HEK293 (cell line): ENCODE measurements at regions not wholly inside any gene's neighbourhood (a gene's known extent, or its start where the extent isn't known, plus 50 kb on each side); places are given as distances from the start of the nearest gene placed in this dataset.

Experiments used
- CTCF ChIA-PET: fragments of 350-600 bp; formaldehyde crosslinking; extraction: SDS; loops from one replicate; lab custom pipeline; 2021; ENCODE audit warnings: antibody characterized with exemption; lab: Yijun Ruan, JAX
- POLR2A ChIA-PET: fragments of 300-600 bp; formaldehyde crosslinking; extraction: SDS; loops from one replicate; lab custom pipeline; 2020; ENCODE audit warnings: antibody characterized with exemption, inconsistent platforms; lab: Yijun Ruan, JAX
- H3K27ac ChIP-seq: fragments of 200-500 bp; sonication (Bioruptor generic); 2 replicates; pipeline ENCODE4 v1.5.1; 2014; ENCODE audit warnings: low read depth, low read length, control low read depth, inconsistent platforms; ENCODE audit errors: extremely low read depth
- H3K36me3 ChIP-seq, 2 experiments: fragments of 200-500 bp in 1 of 2; sonication (Bioruptor generic) in 1 of 2; 1 replicate in 1 of 2; 2 replicates in 1 of 2; pipeline ENCODE4 v1.5.1; 2014 to 2017; ENCODE audit warnings: inconsistent platforms in 2 of 2, low read length in 2 of 2; ENCODE audit not compliant: control insufficient read depth in 2 of 2, insufficient read depth in 1 of 2
- H3K4me1 ChIP-seq: fragments of 200-500 bp; sonication (Bioruptor generic); 2 replicates; pipeline ENCODE4 v1.5.1; 2014; ENCODE audit warnings: mild to moderate bottlenecking, low read length, inconsistent platforms; ENCODE audit not compliant: control insufficient read depth, insufficient read depth
- H3K4me3 ChIP-seq: 2 replicates; pipeline ENCODE4 v1.5.1; 2011; ENCODE audit warnings: low read depth, mild to moderate bottlenecking, control low read depth, low read length, moderate library complexity
- H3K9me3 ChIP-seq: fragments of 200-500 bp; sonication (Bioruptor generic); 2 replicates; pipeline ENCODE4 v1.5.1; 2014; ENCODE audit warnings: low read depth, low read length, inconsistent platforms; ENCODE audit not compliant: control insufficient read depth, insufficient read depth
- GLI4 ChIP-seq: fragments of 450-650 bp; formaldehyde crosslinking; IDR thresholded peaks from 2 replicates; pipeline ENCODE4 v1.5.1; 2016; ENCODE audit warnings: missing biosample characterization, missing genetic modification characterization
- IKZF3 ChIP-seq: fragments of 450-650 bp; IDR thresholded peaks from 2 replicates; pipeline ENCODE4 v1.5.0; 2018; ENCODE audit warnings: missing biosample characterization, mild to moderate bottlenecking, missing genetic modification characterization, moderate library complexity
- MYNN ChIP-seq: fragments of 450-650 bp; formaldehyde crosslinking; IDR thresholded peaks from 2 replicates; pipeline ENCODE4 v1.5.1; 2016; ENCODE audit warnings: missing biosample characterization, missing genetic modification characterization, borderline replicate concordance
- PBX3 ChIP-seq: sonication (generic); formaldehyde crosslinking; IDR thresholded peaks from 2 replicates; pipeline ENCODE4 v1.8.1; 2022; ENCODE audit warnings: mild to moderate bottlenecking, moderate library complexity, missing genetic modification reagents
- PRDM1 ChIP-seq: fragments of 450-650 bp; formaldehyde crosslinking; IDR thresholded peaks from 2 replicates; pipeline ENCODE4; 2016; ENCODE audit warnings: missing biosample characterization, missing genetic modification characterization
- PRDM10 ChIP-seq: fragments of 450-650 bp; formaldehyde crosslinking; IDR thresholded peaks from 2 replicates; pipeline ENCODE4 v1.5.1; 2016; ENCODE audit warnings: missing biosample characterization, missing genetic modification characterization
- YY2 ChIP-seq: fragments of 450-650 bp; formaldehyde crosslinking; IDR thresholded peaks from 2 replicates; pipeline ENCODE4 v1.5.1; 2016; ENCODE audit warnings: missing biosample characterization, missing genetic modification characterization
- ZBTB10 ChIP-seq: fragments of 450-650 bp; formaldehyde crosslinking; IDR thresholded peaks from 2 replicates; pipeline ENCODE4 v1.5.1; 2016; ENCODE audit warnings: missing biosample characterization, missing genetic modification characterization
- ZNF138 ChIP-seq: fragments of 450-650 bp; formaldehyde crosslinking; IDR thresholded peaks from 2 replicates; pipeline ENCODE4 v1.5.1; 2016; ENCODE audit warnings: missing biosample characterization, missing genetic modification characterization, borderline replicate concordance
- ZNF16 ChIP-seq: fragments of 450-650 bp; formaldehyde crosslinking; IDR thresholded peaks from 2 replicates; pipeline ENCODE4 v1.5.1; 2016; ENCODE audit warnings: low read depth, missing biosample characterization, missing genetic modification characterization
- ZNF221 ChIP-seq: fragments of 450-650 bp; formaldehyde crosslinking; IDR thresholded peaks from 2 replicates; pipeline ENCODE4 v1.5.1; 2017; ENCODE audit warnings: missing biosample characterization, missing genetic modification characterization, borderline replicate concordance
- ZNF292 ChIP-seq: fragments of 450-650 bp; formaldehyde crosslinking; IDR thresholded peaks from 2 replicates; pipeline ENCODE4 v1.5.1; 2016; ENCODE audit warnings: low read depth, missing biosample characterization, missing genetic modification characterization, borderline replicate concordance
- ZNF324 ChIP-seq: fragments of 450-650 bp; formaldehyde crosslinking; IDR thresholded peaks from 2 replicates; pipeline ENCODE4 v1.5.1; 2016; ENCODE audit warnings: missing biosample characterization, missing genetic modification characterization
- ZNF350 ChIP-seq: fragments of 450-650 bp; formaldehyde crosslinking; IDR thresholded peaks from 2 replicates; pipeline ENCODE4 v1.5.0; 2017; ENCODE audit warnings: missing biosample characterization, mild to moderate bottlenecking, missing genetic modification characterization
- ZNF391 ChIP-seq: fragments of 450-650 bp; formaldehyde crosslinking; IDR thresholded peaks from 2 replicates; pipeline ENCODE4 v1.5.1; 2016; ENCODE audit warnings: low read depth, missing biosample characterization, missing genetic modification characterization, borderline replicate concordance
- ZNF510 ChIP-seq: fragments of 450-650 bp; formaldehyde crosslinking; IDR thresholded peaks from 2 replicates; pipeline ENCODE4 v1.5.1; 2018; ENCODE audit warnings: mild to moderate bottlenecking, missing genetic modification characterization, missing biosample characterization; ENCODE audit not compliant: insufficient replicate concordance
- ZNF596 ChIP-seq: fragments of 450-650 bp; IDR thresholded peaks from 2 replicates; pipeline ENCODE4 v1.5.0; 2018; ENCODE audit warnings: missing biosample characterization, mild to moderate bottlenecking, missing genetic modification characterization, moderate library complexity
- ZSCAN23 ChIP-seq: fragments of 450-650 bp; formaldehyde crosslinking; IDR thresholded peaks from 2 replicates; pipeline ENCODE4 v1.5.1; 2016; ENCODE audit warnings: missing biosample characterization, missing genetic modification characterization
- ZSCAN5A ChIP-seq: fragments of 450-650 bp; formaldehyde crosslinking; IDR thresholded peaks from 2 replicates; pipeline ENCODE4 v1.5.1; 2016; ENCODE audit warnings: missing biosample characterization, missing genetic modification characterization
- TF ChIP-seq, protein P1 (sequence below): fragments of 450-650 bp; formaldehyde crosslinking; IDR thresholded peaks from 2 replicates; pipeline ENCODE4 v1.5.1; 2017; ENCODE audit warnings: missing biosample characterization, missing genetic modification characterization
- TF ChIP-seq, protein P2 (sequence below): fragments of 450-650 bp; formaldehyde crosslinking; IDR thresholded peaks from 2 replicates; pipeline ENCODE4 v1.5.1; 2016; ENCODE audit warnings: missing biosample characterization, missing genetic modification characterization
- TF ChIP-seq, protein P3 (sequence below): fragments of 450-650 bp; formaldehyde crosslinking; IDR thresholded peaks from 2 replicates; pipeline ENCODE4 v1.5.1; 2016; ENCODE audit warnings: missing biosample characterization, missing genetic modification characterization, low read depth

DNA sequence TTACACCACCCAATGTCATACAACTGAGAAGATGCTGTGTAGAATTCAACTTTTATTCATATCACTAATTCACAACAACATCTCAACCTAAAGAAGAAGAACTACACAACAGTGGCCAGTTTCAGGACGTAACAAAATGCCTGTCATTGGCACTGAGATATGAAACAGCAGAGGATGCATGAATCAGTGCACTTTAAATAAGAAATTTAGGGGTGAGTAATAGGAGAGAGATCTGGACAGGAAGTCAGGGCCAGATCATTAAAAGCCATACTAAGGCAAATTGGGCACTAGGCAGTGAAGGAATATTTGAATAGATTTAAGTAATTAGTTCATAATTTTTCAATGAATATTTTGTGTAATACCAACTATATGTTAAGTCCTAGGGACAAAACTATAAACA lies 510.5 kb downstream of the PLPP3 start (continued):
- TF ChIP-seq, protein P1, sequence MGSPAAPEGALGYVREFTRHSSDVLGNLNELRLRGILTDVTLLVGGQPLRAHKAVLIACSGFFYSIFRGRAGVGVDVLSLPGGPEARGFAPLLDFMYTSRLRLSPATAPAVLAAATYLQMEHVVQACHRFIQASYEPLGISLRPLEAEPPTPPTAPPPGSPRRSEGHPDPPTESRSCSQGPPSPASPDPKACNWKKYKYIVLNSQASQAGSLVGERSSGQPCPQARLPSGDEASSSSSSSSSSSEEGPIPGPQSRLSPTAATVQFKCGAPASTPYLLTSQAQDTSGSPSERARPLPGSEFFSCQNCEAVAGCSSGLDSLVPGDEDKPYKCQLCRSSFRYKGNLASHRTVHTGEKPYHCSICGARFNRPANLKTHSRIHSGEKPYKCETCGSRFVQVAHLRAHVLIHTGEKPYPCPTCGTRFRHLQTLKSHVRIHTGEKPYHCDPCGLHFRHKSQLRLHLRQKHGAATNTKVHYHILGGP (tag by site-specific recombination): no peak
- no peak for TF ChIP-seq ZNF596 (tag by site-specific recombination)

GRCh38 chr1:56068210-56068609 lies 511.2 kb downstream of the PLPP3 start:
- TF ChIP-seq ZBTB10 (tag by site-specific recombination): no peak
- no peak for TF ChIP-seq PRDM10 (tag by site-specific recombination)
- TF ChIP-seq ZSCAN5A (tag by site-specific recombination): no peak
- no peak for TF ChIP-seq PRDM1
- no peak for TF ChIP-seq GLI4 (tag by site-specific recombination)
- no peak for TF ChIP-seq YY2 (tag by site-specific recombination)
- no peak for TF ChIP-seq ZNF221 (tag by site-specific recombination)
- no peak for TF ChIP-seq ZNF510 (tag by site-specific recombination)
- TF ChIP-seq ZNF138 (tag by site-specific recombination): no peak
- no peak for TF ChIP-seq PBX3 (CRISPR knock-in tag)
- no peak for TF ChIP-seq ZNF391 (tag by site-specific recombination)
- no peak for TF ChIP-seq ZNF16 (tag by site-specific recombination)
- TF ChIP-seq MYNN (tag by site-specific recombination): no peak
- TF ChIP-seq ZNF350 (tag by site-specific recombination): no peak
- TF ChIP-seq, protein P2, sequence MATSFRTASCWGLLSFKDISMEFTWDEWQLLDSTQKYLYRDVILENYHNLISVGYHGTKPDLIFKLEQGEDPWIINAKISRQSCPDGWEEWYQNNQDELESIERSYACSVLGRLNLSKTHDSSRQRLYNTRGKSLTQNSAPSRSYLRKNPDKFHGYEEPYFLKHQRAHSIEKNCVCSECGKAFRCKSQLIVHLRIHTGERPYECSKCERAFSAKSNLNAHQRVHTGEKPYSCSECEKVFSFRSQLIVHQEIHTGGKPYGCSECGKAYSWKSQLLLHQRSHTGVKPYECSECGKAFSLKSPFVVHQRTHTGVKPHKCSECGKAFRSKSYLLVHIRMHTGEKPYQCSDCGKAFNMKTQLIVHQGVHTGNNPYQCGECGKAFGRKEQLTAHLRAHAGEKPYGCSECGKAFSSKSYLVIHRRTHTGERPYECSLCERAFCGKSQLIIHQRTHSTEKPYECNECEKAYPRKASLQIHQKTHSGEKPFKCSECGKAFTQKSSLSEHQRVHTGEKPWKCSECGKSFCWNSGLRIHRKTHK (tag by site-specific recombination): no peak
- no peak for TF ChIP-seq ZSCAN23 (tag by site-specific recombination)
- no peak for TF ChIP-seq ZNF324 (tag by site-specific recombination)
- TF ChIP-seq IKZF3: no peak
- no peak for TF ChIP-seq ZNF292 (tag by site-specific recombination)
- TF ChIP-seq, protein P3, sequence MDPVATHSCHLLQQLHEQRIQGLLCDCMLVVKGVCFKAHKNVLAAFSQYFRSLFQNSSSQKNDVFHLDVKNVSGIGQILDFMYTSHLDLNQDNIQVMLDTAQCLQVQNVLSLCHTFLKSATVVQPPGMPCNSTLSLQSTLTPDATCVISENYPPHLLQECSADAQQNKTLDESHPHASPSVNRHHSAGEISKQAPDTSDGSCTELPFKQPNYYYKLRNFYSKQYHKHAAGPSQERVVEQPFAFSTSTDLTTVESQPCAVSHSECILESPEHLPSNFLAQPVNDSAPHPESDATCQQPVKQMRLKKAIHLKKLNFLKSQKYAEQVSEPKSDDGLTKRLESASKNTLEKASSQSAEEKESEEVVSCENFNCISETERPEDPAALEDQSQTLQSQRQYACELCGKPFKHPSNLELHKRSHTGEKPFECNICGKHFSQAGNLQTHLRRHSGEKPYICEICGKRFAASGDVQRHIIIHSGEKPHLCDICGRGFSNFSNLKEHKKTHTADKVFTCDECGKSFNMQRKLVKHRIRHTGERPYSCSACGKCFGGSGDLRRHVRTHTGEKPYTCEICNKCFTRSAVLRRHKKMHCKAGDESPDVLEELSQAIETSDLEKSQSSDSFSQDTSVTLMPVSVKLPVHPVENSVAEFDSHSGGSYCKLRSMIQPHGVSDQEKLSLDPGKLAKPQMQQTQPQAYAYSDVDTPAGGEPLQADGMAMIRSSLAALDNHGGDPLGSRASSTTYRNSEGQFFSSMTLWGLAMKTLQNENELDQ (tag by site-specific recombination): no peak
- H3K27ac ChIP-seq: no peak overlapping the region
- H3K4me1 ChIP-seq: no peaks in the 10 kb centered on the region
- no peak overlapping the region for H3K4me3 ChIP-seq
- POLR2A ChIA-PET: no interaction called here
- CTCF ChIA-PET: interaction anchor here (0.6 kb wide), 1 partner anchor 579 kb away, joined by 6 read pairs; no protein-coding TSS in a partner anchor
- no peaks in the 10 kb centered on the region for H3K36me3 ChIP-seq
- no peaks in the 10 kb centered on the region for H3K9me3 ChIP-seq
